Skeletal muscle satellite cell (primary cell): ENCODE measurements at regions not wholly inside any gene's neighbourhood (a gene's known extent, or its start where the extent isn't known, plus 50 kb on each side); places are given as distances from the start of the nearest gene placed in this dataset.

Source experiments
- H3K27me3 ChIP-seq: 2 replicates; pipeline ENCODE4 v1.7.0; 2013; ENCODE audit warnings: low read length; ENCODE audit not compliant: control insufficient read depth, insufficient read depth
- H3K36me3 ChIP-seq: 2 replicates; pipeline ENCODE4 v1.7.0; 2013; ENCODE audit warnings: mild to moderate bottlenecking, control low read depth, low read length; ENCODE audit not compliant: insufficient read depth
- H3K4me1 ChIP-seq: 2 replicates; pipeline ENCODE4 v1.7.0; 2013; ENCODE audit warnings: low read length; ENCODE audit not compliant: control insufficient read depth, insufficient read depth
- H3K4me2 ChIP-seq: 2 replicates; pipeline ENCODE4 v1.7.0; 2013; ENCODE audit warnings: mild to moderate bottlenecking, low read length
- H3K4me3 ChIP-seq: 2 replicates; pipeline ENCODE4 v1.7.0; 2013; ENCODE audit warnings: low read length
- H3K9ac ChIP-seq: 2 replicates; pipeline ENCODE4 v1.7.0; 2013; ENCODE audit warnings: mild to moderate bottlenecking, low read depth, low read length, moderate library complexity
- H3K9me3 ChIP-seq: replicated peaks from 2 replicates; pipeline ENCODE4 v1.7.0; 2013; ENCODE audit warnings: mild to moderate bottlenecking, control low read depth, low read length

GRCh38 chr1:36567601-36568341, 85.1 kb upstream of the CSF3R start:
- Histone ChIP-seq H3K4me3 (no peak overlapping the region), H3K36me3 (no peaks in the 10 kb centered on the region), H3K4me2 (no peak overlapping the region), H3K27me3 (peaks cover 9% of the 10 kb centered on the region), H3K4me1 (no peaks in the 10 kb centered on the region), H3K9me3 (no peaks in the 10 kb centered on the region), H3K9ac (no peak overlapping the region)

- H3K9ac ChIP-seq, result no peak overlapping the region
- H3K27me3 ChIP-seq, result peaks cover 9% of the 10 kb centered on the region
- no peak overlapping the region for H3K4me3 ChIP-seq
- no peaks in the 10 kb centered on the region for H3K36me3 ChIP-seq
- H3K4me1 ChIP-seq, result no peaks in the 10 kb centered on the region
- H3K9me3 ChIP-seq, result no peaks in the 10 kb centered on the region
- no peak overlapping the region for H3K4me2 ChIP-seq
Observed at GRCh38 chr1:36565576-36566501, 83.1 kb upstream of the CSF3R start.

- no peak overlapping the region for H3K4me3 ChIP-seq
- H3K36me3 ChIP-seq, result no peaks in the 10 kb centered on the region
- no peak overlapping the region for H3K9ac ChIP-seq
- H3K9me3 ChIP-seq, result no peaks in the 10 kb centered on the region
- no peaks in the 10 kb centered on the region for H3K4me1 ChIP-seq
- H3K27me3 ChIP-seq, result peaks cover 13% of the 10 kb centered on the region
- H3K4me2 ChIP-seq, result no peak overlapping the region
Observed at GRCh38 chr1:36562181-36562685, 79.5 kb upstream of the CSF3R start.

GRCh38 chr1:36561361-36561724, 78.6 kb upstream of the CSF3R start:
- no peak overlapping the region for H3K9ac ChIP-seq
- H3K27me3 ChIP-seq, result peaks cover 13% of the 10 kb centered on the region
- H3K4me3 ChIP-seq, result no peak overlapping the region
- H3K36me3 ChIP-seq, result no peaks in the 10 kb centered on the region
- H3K4me1 ChIP-seq, result no peaks in the 10 kb centered on the region
- no peak overlapping the region for H3K4me2 ChIP-seq
- H3K9me3 ChIP-seq, result no peaks in the 10 kb centered on the region

- H3K9ac ChIP-seq, result no peak overlapping the region
- H3K27me3 ChIP-seq, result peaks cover 13% of the 10 kb centered on the region
- H3K36me3 ChIP-seq, result no peaks in the 10 kb centered on the region
- H3K9me3 ChIP-seq, result no peaks in the 10 kb centered on the region
- no peak overlapping the region for H3K4me3 ChIP-seq
- H3K4me2 ChIP-seq, result no peak overlapping the region
- H3K4me1 ChIP-seq, result no peaks in the 10 kb centered on the region
Observed at GRCh38 chr1:36560621-36561360, 78.1 kb upstream of the CSF3R start.

- Histone ChIP-seq H3K9ac (no peak overlapping the region), H3K4me1 (no peaks in the 10 kb centered on the region), H3K4me3 (no peak overlapping the region), H3K36me3 (no peaks in the 10 kb centered on the region), H3K9me3 (no peaks in the 10 kb centered on the region), H3K27me3 (peaks cover 18% of the 10 kb centered on the region), H3K4me2 (no peak overlapping the region)
Observed at GRCh38 chr1:36560177-36560576, 77.5 kb upstream of the CSF3R start.

GRCh38 chr1:36559061-36559460, 76.3 kb upstream of the CSF3R start:
- Histone ChIP-seq H3K4me3 (no peak overlapping the region), H3K9ac (no peak overlapping the region), H3K9me3 (no peaks in the 10 kb centered on the region), H3K4me1 (no peaks in the 10 kb centered on the region), H3K36me3 (no peaks in the 10 kb centered on the region), H3K27me3 (peaks cover 19% of the 10 kb centered on the region), H3K4me2 (no peak overlapping the region)

GRCh38 chr1:36557041-36558000, 74.6 kb upstream of the CSF3R start:
- no peaks in the 10 kb centered on the region for H3K4me1 ChIP-seq
- no peak overlapping the region for H3K4me2 ChIP-seq
- no peak overlapping the region for H3K9ac ChIP-seq
- H3K9me3 ChIP-seq, result no peaks in the 10 kb centered on the region
- peaks cover 29% of the 10 kb centered on the region for H3K27me3 ChIP-seq
- H3K4me3 ChIP-seq, result no peak overlapping the region
- no peaks in the 10 kb centered on the region for H3K36me3 ChIP-seq

GRCh38 chr1:36555041-36555440, 72.3 kb upstream of the CSF3R start:
- Histone ChIP-seq H3K36me3 (no peaks in the 10 kb centered on the region), H3K9me3 (no peaks in the 10 kb centered on the region), H3K4me2 (no peak overlapping the region), H3K27me3 (peaks cover 43% of the 10 kb centered on the region), H3K4me1 (no peaks in the 10 kb centered on the region), H3K9ac (no peak overlapping the region), H3K4me3 (no peak overlapping the region)

GRCh38 chr1:36554323-36554628, 71.6 kb upstream of the CSF3R start:
- Histone ChIP-seq H3K4me2 (no peak overlapping the region), H3K9me3 (no peaks in the 10 kb centered on the region), H3K27me3 (peaks cover 47% of the 10 kb centered on the region)

More at GRCh38 chr1:36554323-36554628, 71.6 kb upstream of the CSF3R start:
- H3K36me3 ChIP-seq, result no peaks in the 10 kb centered on the region
- no peak overlapping the region for H3K9ac ChIP-seq
- no peaks in the 10 kb centered on the region for H3K4me1 ChIP-seq
- no peak overlapping the region for H3K4me3 ChIP-seq
